ENCODE measurements at regions not wholly inside any gene's neighbourhood (a gene's known extent, or its start where the extent isn't known, plus 50 kb on each side); places are given as distances from the start of the nearest gene placed in this dataset.

- no peaks in the 10 kb centered on the region for H3K4me1 ChIP-seq (ENCODE audit: control insufficient read depth in 2 of 2, insufficient read depth in 2 of 2, low read length in 2 of 2)
- no peak overlapping the region for H3K27ac ChIP-seq (ENCODE audit: low read depth in 1 of 2, low read length in 1 of 2)
- no peaks in the 10 kb centered on the region for H3K27me3 ChIP-seq (ENCODE audit: control insufficient read depth in 2 of 2, insufficient read depth in 1 of 2, low read length in 1 of 2)
- no peak overlapping the region for H3K4me3 ChIP-seq (ENCODE audit: low read length in 2 of 2)
- 67% methylated on average over 2 of the region's 2 CpGs for WGBS
- no peaks in the 10 kb centered on the region for H3K36me3 ChIP-seq (ENCODE audit: control insufficient read depth in 2 of 2, insufficient read depth in 2 of 2, low read length in 1 of 2)
- no peaks in the 10 kb centered on the region for H3K9me3 ChIP-seq (ENCODE audit: control insufficient read depth in 2 of 2, insufficient read depth in 1 of 2, low read length in 1 of 2)
- no peak for DNase-seq (ENCODE audit: low read depth in 6 of 9, low spot score in 9 of 9)
These were observed 395.1 kb upstream of the GNPDA2 start for GRCh38 chr4:45121426-45121975.

- Histone ChIP-seq H3K27ac (ENCODE audit: low read depth in 1 of 2, low read length in 1 of 2) (no peak overlapping the region), H3K36me3 (ENCODE audit: control insufficient read depth in 2 of 2, insufficient read depth in 2 of 2, low read length in 1 of 2) (no peaks in the 10 kb centered on the region), H3K27me3 (ENCODE audit: control insufficient read depth in 2 of 2, insufficient read depth in 1 of 2, low read length in 1 of 2) (no peaks in the 10 kb centered on the region), H3K4me3 (ENCODE audit: low read length in 2 of 2) (no peak overlapping the region), H3K4me1 (ENCODE audit: control insufficient read depth in 2 of 2, insufficient read depth in 2 of 2, low read length in 2 of 2) (no peaks in the 10 kb centered on the region), H3K9me3 (ENCODE audit: control insufficient read depth in 2 of 2, insufficient read depth in 1 of 2, low read length in 1 of 2) (no peaks in the 10 kb centered on the region)
- no peak for DNase-seq (ENCODE audit: low read depth in 6 of 9, low spot score in 9 of 9)
- whole genome bisulfite sequencing: 86% methylated on average over 3 of the region's 3 CpGs
These were observed 393.8 kb upstream of the GNPDA2 start for GRCh38 chr4:45120163-45120562.

- H3K9me3 ChIP-seq (ENCODE audit: control insufficient read depth in 2 of 2, insufficient read depth in 1 of 2, low read length in 1 of 2): no peaks in the 10 kb centered on the region
- no peaks in the 10 kb centered on the region for H3K27me3 ChIP-seq (ENCODE audit: control insufficient read depth in 2 of 2, insufficient read depth in 1 of 2, low read length in 1 of 2)
- H3K36me3 ChIP-seq (ENCODE audit: control insufficient read depth in 2 of 2, insufficient read depth in 2 of 2, low read length in 1 of 2): no peaks in the 10 kb centered on the region
- 81% methylated on average over 1 of the region's 1 CpG for WGBS
- no peak overlapping the region for H3K27ac ChIP-seq (ENCODE audit: low read depth in 1 of 2, low read length in 1 of 2)
- no peak overlapping the region for H3K4me3 ChIP-seq (ENCODE audit: low read length in 2 of 2)
- DNase-seq (ENCODE audit: low read depth in 6 of 9, low spot score in 9 of 9): no peak
- H3K4me1 ChIP-seq (ENCODE audit: control insufficient read depth in 2 of 2, insufficient read depth in 2 of 2, low read length in 2 of 2): no peaks in the 10 kb centered on the region
These were observed 393.0 kb upstream of the GNPDA2 start for GRCh38 chr4:45119376-45119775.

- no peak overlapping the region for H3K27ac ChIP-seq (ENCODE audit: low read depth in 1 of 2, low read length in 1 of 2)
These were observed 376.4 kb upstream of the GNPDA2 start for GRCh38 chr4:45102716-45103115.

GRCh38 chr4:45100956-45101818 is 374.8 kb upstream of the GNPDA2 start:
- Histone ChIP-seq H3K27me3 (ENCODE audit: control insufficient read depth in 2 of 2, insufficient read depth in 1 of 2, low read length in 1 of 2) (no peaks in the 10 kb centered on the region), H3K27ac (ENCODE audit: low read depth in 1 of 2, low read length in 1 of 2) (no peak overlapping the region), H3K9me3 (ENCODE audit: control insufficient read depth in 2 of 2, insufficient read depth in 1 of 2, low read length in 1 of 2) (no peaks in the 10 kb centered on the region), H3K36me3 (ENCODE audit: control insufficient read depth in 2 of 2, insufficient read depth in 2 of 2, low read length in 1 of 2) (no peaks in the 10 kb centered on the region), H3K4me3 (ENCODE audit: low read length in 2 of 2) (no peak overlapping the region), H3K4me1 (ENCODE audit: control insufficient read depth in 2 of 2, insufficient read depth in 2 of 2, low read length in 2 of 2) (no peaks in the 10 kb centered on the region)
- WGBS: 89% methylated on average over 6 of the region's 6 CpGs
- DNase-seq (ENCODE audit: low read depth in 6 of 9, low spot score in 9 of 9): no peak

More at GRCh38 chr4:45102716-45103115, 376.4 kb upstream of the GNPDA2 start:
- Histone ChIP-seq H3K4me3 (ENCODE audit: low read length in 2 of 2) (no peak overlapping the region), H3K4me1 (ENCODE audit: control insufficient read depth in 2 of 2, insufficient read depth in 2 of 2, low read length in 2 of 2) (no peaks in the 10 kb centered on the region), H3K36me3 (ENCODE audit: control insufficient read depth in 2 of 2, insufficient read depth in 2 of 2, low read length in 1 of 2) (no peaks in the 10 kb centered on the region), H3K27me3 (ENCODE audit: control insufficient read depth in 2 of 2, insufficient read depth in 1 of 2, low read length in 1 of 2) (no peaks in the 10 kb centered on the region), H3K9me3 (ENCODE audit: control insufficient read depth in 2 of 2, insufficient read depth in 1 of 2, low read length in 1 of 2) (no peaks in the 10 kb centered on the region)
- no peak for DNase-seq (ENCODE audit: low read depth in 6 of 9, low spot score in 9 of 9)

GRCh38 chr4:45099471-45099870 is 373.1 kb upstream of the GNPDA2 start:
- WGBS: 95% methylated on average over 1 of the region's 1 CpG
- Histone ChIP-seq H3K27me3 (ENCODE audit: control insufficient read depth in 2 of 2, insufficient read depth in 1 of 2, low read length in 1 of 2) (no peaks in the 10 kb centered on the region), H3K4me3 (ENCODE audit: low read length in 2 of 2) (no peak overlapping the region), H3K27ac (ENCODE audit: low read depth in 1 of 2, low read length in 1 of 2) (no peak overlapping the region), H3K36me3 (ENCODE audit: control insufficient read depth in 2 of 2, insufficient read depth in 2 of 2, low read length in 1 of 2) (no peaks in the 10 kb centered on the region), H3K9me3 (ENCODE audit: control insufficient read depth in 2 of 2, insufficient read depth in 1 of 2, low read length in 1 of 2) (no peaks in the 10 kb centered on the region), H3K4me1 (ENCODE audit: control insufficient read depth in 2 of 2, insufficient read depth in 2 of 2, low read length in 2 of 2) (no peaks in the 10 kb centered on the region)
- DNase-seq (ENCODE audit: low read depth in 6 of 9, low spot score in 9 of 9): no peak

GRCh38 chr4:45094684-45095083 is 368.3 kb upstream of the GNPDA2 start:
- WGBS: 95% methylated on average over 3 of the region's 3 CpGs
- Histone ChIP-seq H3K4me3 (ENCODE audit: low read length in 2 of 2) (no peak overlapping the region), H3K4me1 (ENCODE audit: control insufficient read depth in 2 of 2, insufficient read depth in 2 of 2, low read length in 2 of 2) (no peaks in the 10 kb centered on the region), H3K27ac (ENCODE audit: low read depth in 1 of 2, low read length in 1 of 2) (no peak overlapping the region), H3K36me3 (ENCODE audit: control insufficient read depth in 2 of 2, insufficient read depth in 2 of 2, low read length in 1 of 2) (no peaks in the 10 kb centered on the region), H3K27me3 (ENCODE audit: control insufficient read depth in 2 of 2, insufficient read depth in 1 of 2, low read length in 1 of 2) (no peaks in the 10 kb centered on the region), H3K9me3 (ENCODE audit: control insufficient read depth in 2 of 2, insufficient read depth in 1 of 2, low read length in 1 of 2) (no peaks in the 10 kb centered on the region)
- DNase-seq (ENCODE audit: low read depth in 6 of 9, low spot score in 9 of 9): no peak

GRCh38 chr4:45082101-45082500 is 355.7 kb upstream of the GNPDA2 start:
- 94% methylated on average over 2 of the region's 2 CpGs for WGBS
- no peaks in the 10 kb centered on the region for H3K9me3 ChIP-seq (ENCODE audit: control insufficient read depth in 2 of 2, insufficient read depth in 1 of 2, low read length in 1 of 2)
- no peaks in the 10 kb centered on the region for H3K4me1 ChIP-seq (ENCODE audit: control insufficient read depth in 2 of 2, insufficient read depth in 2 of 2, low read length in 2 of 2)
- DNase-seq (ENCODE audit: low read depth in 6 of 9, low spot score in 9 of 9): no peak
- no peak overlapping the region for H3K4me3 ChIP-seq (ENCODE audit: low read length in 2 of 2)
- H3K27me3 ChIP-seq (ENCODE audit: control insufficient read depth in 2 of 2, insufficient read depth in 1 of 2, low read length in 1 of 2): no peaks in the 10 kb centered on the region
- no peak overlapping the region for H3K27ac ChIP-seq (ENCODE audit: low read depth in 1 of 2, low read length in 1 of 2)
- no peaks in the 10 kb centered on the region for H3K36me3 ChIP-seq (ENCODE audit: control insufficient read depth in 2 of 2, insufficient read depth in 2 of 2, low read length in 1 of 2)

GRCh38 chr4:45079616-45080015 is 353.3 kb upstream of the GNPDA2 start:
- Histone ChIP-seq H3K36me3 (ENCODE audit: control insufficient read depth in 2 of 2, insufficient read depth in 2 of 2, low read length in 1 of 2) (no peaks in the 10 kb centered on the region), H3K4me1 (ENCODE audit: control insufficient read depth in 2 of 2, insufficient read depth in 2 of 2, low read length in 2 of 2) (no peaks in the 10 kb centered on the region), H3K27ac (ENCODE audit: low read depth in 1 of 2, low read length in 1 of 2) (no peak overlapping the region), H3K9me3 (ENCODE audit: control insufficient read depth in 2 of 2, insufficient read depth in 1 of 2, low read length in 1 of 2) (no peaks in the 10 kb centered on the region), H3K27me3 (ENCODE audit: control insufficient read depth in 2 of 2, insufficient read depth in 1 of 2, low read length in 1 of 2) (no peaks in the 10 kb centered on the region), H3K4me3 (ENCODE audit: low read length in 2 of 2) (no peak overlapping the region)
- no peak for DNase-seq (ENCODE audit: low read depth in 6 of 9, low spot score in 9 of 9)
- WGBS: 75% methylated on average over 1 of the region's 1 CpG

Data from thymus (tissue), 11 donors.